Bronchial epithelial cell (primary cell): ENCODE measurements at regions not wholly inside any gene's neighbourhood (a gene's known extent, or its start where the extent isn't known, plus 50 kb on each side); places are given as distances from the start of the nearest gene placed in this dataset.

ENCODE experiments used
- DNase-seq: peaks from one replicate; pipeline ENCODE4 v3.0.0-alpha.2; 2010; ENCODE audit warnings: low read depth
- FAIRE-seq: peaks from 2 replicates; lab custom pipeline; 2011; peaks lifted over from hg19 to GRCh38; lab: Jason Lieb, UNC
- H3K27me3 ChIP-seq: 2 replicates; pipeline ENCODE4 v1.5.1; 2011; ENCODE audit warnings: low read length; ENCODE audit not compliant: control insufficient read depth, insufficient read depth
- H3K36me3 ChIP-seq: 2 replicates; pipeline ENCODE4 v1.5.1; 2011; ENCODE audit warnings: low read length; ENCODE audit not compliant: control insufficient read depth, insufficient read depth
- H3K4me3 ChIP-seq: 2 replicates; pipeline ENCODE4 v1.5.1; 2011; ENCODE audit warnings: mild to moderate bottlenecking, low read depth, low read length, control low read depth
- CTCF ChIP-seq: IDR thresholded peaks from 2 replicates; pipeline ENCODE4 v1.5.1; 2011; ENCODE audit warnings: mild to moderate bottlenecking, moderate library complexity, low read length, control low read depth, inconsistent platforms; ENCODE audit not compliant: insufficient read depth, severe bottlenecking

- Histone ChIP-seq H3K36me3 (no peaks in the 10 kb centered on the region), H3K27me3 (no peaks in the 10 kb centered on the region), H3K4me3 (no peak overlapping the region)
- DNase-seq (no peak), FAIRE-seq (no peak)
- TF ChIP-seq CTCF = no peak
These were observed 949.7 kb upstream of the EEF2KMT start for GRCh38 chr16:6047325-6047724.

- Histone ChIP-seq H3K4me3 (no peak overlapping the region), H3K36me3 (no peaks in the 10 kb centered on the region), H3K27me3 (no peaks in the 10 kb centered on the region)
- TF ChIP-seq CTCF = no peak
- DNase-seq = no peak
- FAIRE-seq = no peak
These were observed 941.5 kb upstream of the EEF2KMT start for GRCh38 chr16:6038941-6039645.

GRCh38 chr16:6035161-6035560, 937.6 kb upstream of the EEF2KMT start:
- Histone ChIP-seq H3K4me3 (no peak overlapping the region), H3K27me3 (no peaks in the 10 kb centered on the region), H3K36me3 (no peaks in the 10 kb centered on the region)
- FAIRE-seq = no peak
- no peak for TF ChIP-seq CTCF
- no peak for DNase-seq

- no peaks in the 10 kb centered on the region for H3K27me3 ChIP-seq
- no peak for FAIRE-seq
- DNase-seq = no peak
- no peak for TF ChIP-seq CTCF
- H3K36me3 ChIP-seq = no peaks in the 10 kb centered on the region
- H3K4me3 ChIP-seq = no peak overlapping the region
These were observed 936.9 kb upstream of the EEF2KMT start for GRCh38 chr16:6034511-6034910.

GRCh38 chr16:6032438-6032837, 934.8 kb upstream of the EEF2KMT start:
- TF ChIP-seq CTCF = no peak
- H3K27me3 ChIP-seq = no peaks in the 10 kb centered on the region
- no peaks in the 10 kb centered on the region for H3K36me3 ChIP-seq
- no peak for DNase-seq
- FAIRE-seq = no peak
- no peak overlapping the region for H3K4me3 ChIP-seq

- H3K27me3 ChIP-seq = no peaks in the 10 kb centered on the region
- FAIRE-seq = no peak
- H3K4me3 ChIP-seq = no peak overlapping the region
- no peaks in the 10 kb centered on the region for H3K36me3 ChIP-seq
- DNase-seq = no peak
- no peak for TF ChIP-seq CTCF
These were observed 934.0 kb upstream of the EEF2KMT start for GRCh38 chr16:6031567-6031966.
